Colonic mucosa (tissue), 4 donors: ENCODE measurements at regions not wholly inside any gene's neighbourhood (a gene's known extent, or its start where the extent isn't known, plus 50 kb on each side); places are given as distances from the start of the nearest gene placed in this dataset.

Source experiments
- DNase-seq: peaks from one replicate; pipeline ENCODE4 v3.0.0-alpha.2; 2020
- H3K27ac ChIP-seq: fragments of 200-600 bp; one replicate; pipeline ENCODE4 v1.8.0; 2021
- H3K27me3 ChIP-seq: fragments of 200-600 bp; one replicate; pipeline ENCODE4 v1.8.0; 2021
- H3K36me3 ChIP-seq: fragments of 200-600 bp; one replicate; pipeline ENCODE4 v1.8.0; 2021
- H3K4me1 ChIP-seq: fragments of 200-600 bp; one replicate; pipeline ENCODE4 v1.8.0; 2021; ENCODE audit warnings: mild to moderate bottlenecking
- H3K4me3 ChIP-seq: fragments of 200-600 bp; one replicate; pipeline ENCODE4 v1.8.0; 2021
- H3K9ac ChIP-seq, 2 donors: one replicate each; pipeline ENCODE4 v1.7.0; 2013; ENCODE audit warnings: control low read depth in 2 of 2, low read depth in 2 of 2, low read length in 2 of 2
- H3K9me3 ChIP-seq: fragments of 200-600 bp; one replicate; pipeline ENCODE4 v1.8.0; 2021
- CTCF ChIP-seq: fragments of 200-600 bp; IDR thresholded peaks from one replicate; pipeline ENCODE4 v1.8.0; 2022; ENCODE audit warnings: antibody characterized with exemption, mild to moderate bottlenecking
- intact Hi-C: fragments of 100-400 bp; cut with DNase I; formaldehyde crosslinking; loops from one replicate; pipeline ENCODE4 v1.14.1; 2022
- donor health status: healthy.
- donor health status: DM: no; HTN: no; CAD: no.
- donor health status: DM: no; HTN: no; CAD: no.

GRCh38 chr6:126419901-126420300, 80.0 kb downstream of the CENPW start:
- no peaks in the 10 kb centered on the region for H3K4me1 ChIP-seq
- H3K9ac ChIP-seq = no peak overlapping the region
- H3K36me3 ChIP-seq = no peaks in the 10 kb centered on the region
- H3K27ac ChIP-seq = no peak overlapping the region
- no peak overlapping the region for H3K4me3 ChIP-seq
- no peaks in the 10 kb centered on the region for H3K27me3 ChIP-seq
- intact Hi-C loops = no loop called here
- no peaks in the 10 kb centered on the region for H3K9me3 ChIP-seq
- TF ChIP-seq CTCF = no peak
- DNase-seq = no peak

- H3K9ac ChIP-seq = no peak overlapping the region
- H3K27me3 ChIP-seq = no peaks in the 10 kb centered on the region
- H3K9me3 ChIP-seq = no peaks in the 10 kb centered on the region
- no peak for TF ChIP-seq CTCF
- no peaks in the 10 kb centered on the region for H3K36me3 ChIP-seq
- DNase-seq = no peak
- H3K4me3 ChIP-seq = no peak overlapping the region
- intact Hi-C loops = no loop called here
- H3K27ac ChIP-seq = no peak overlapping the region
- H3K4me1 ChIP-seq = no peaks in the 10 kb centered on the region
Observed at GRCh38 chr6:126422912-126423311, 83.0 kb downstream of the CENPW start.

GRCh38 chr6:126427713-126428112, 87.8 kb downstream of the CENPW start:
- Histone ChIP-seq H3K27me3 (no peaks in the 10 kb centered on the region), H3K27ac (no peak overlapping the region), H3K4me1 (no peaks in the 10 kb centered on the region), H3K4me3 (no peak overlapping the region), H3K36me3 (no peaks in the 10 kb centered on the region), H3K9ac (no peak overlapping the region), H3K9me3 (no peaks in the 10 kb centered on the region)
- intact Hi-C loops = no loop called here
- DNase-seq = no peak
- no peak for TF ChIP-seq CTCF

- H3K36me3 ChIP-seq = no peaks in the 10 kb centered on the region
- no peaks in the 10 kb centered on the region for H3K4me1 ChIP-seq
- no peaks in the 10 kb centered on the region for H3K27me3 ChIP-seq
- no peak for DNase-seq
- TF ChIP-seq CTCF = no peak
- no peak overlapping the region for H3K9ac ChIP-seq
- no peaks in the 10 kb centered on the region for H3K9me3 ChIP-seq
- intact Hi-C loops = no loop called here
- no peak overlapping the region for H3K27ac ChIP-seq
- H3K4me3 ChIP-seq = no peak overlapping the region
Observed at GRCh38 chr6:126429866-126430265, 90.0 kb downstream of the CENPW start.

- DNase-seq = no peak
- H3K27me3 ChIP-seq = no peaks in the 10 kb centered on the region
- no peaks in the 10 kb centered on the region for H3K9me3 ChIP-seq
- H3K36me3 ChIP-seq = no peaks in the 10 kb centered on the region
- H3K4me3 ChIP-seq = no peak overlapping the region
- intact Hi-C loops = no loop called here
- H3K9ac ChIP-seq = no peak overlapping the region
- no peaks in the 10 kb centered on the region for H3K4me1 ChIP-seq
- no peak for TF ChIP-seq CTCF
- H3K27ac ChIP-seq = no peak overlapping the region
Observed at GRCh38 chr6:126432564-126432963, 92.6 kb downstream of the CENPW start.

GRCh38 chr6:126433927-126434326, 94.0 kb downstream of the CENPW start:
- no peak for DNase-seq
- H3K4me1 ChIP-seq = no peaks in the 10 kb centered on the region
- no peak overlapping the region for H3K9ac ChIP-seq
- intact Hi-C loops = no loop called here
- H3K27me3 ChIP-seq = no peaks in the 10 kb centered on the region
- no peaks in the 10 kb centered on the region for H3K9me3 ChIP-seq
- H3K27ac ChIP-seq = no peak overlapping the region
- TF ChIP-seq CTCF = no peak
- no peak overlapping the region for H3K4me3 ChIP-seq
- H3K36me3 ChIP-seq = no peaks in the 10 kb centered on the region
